ENCODE measurements at regions not wholly inside any gene's neighbourhood (a gene's known extent, or its start where the extent isn't known, plus 50 kb on each side); places are given as distances from the start of the nearest gene placed in this dataset.

DNA sequence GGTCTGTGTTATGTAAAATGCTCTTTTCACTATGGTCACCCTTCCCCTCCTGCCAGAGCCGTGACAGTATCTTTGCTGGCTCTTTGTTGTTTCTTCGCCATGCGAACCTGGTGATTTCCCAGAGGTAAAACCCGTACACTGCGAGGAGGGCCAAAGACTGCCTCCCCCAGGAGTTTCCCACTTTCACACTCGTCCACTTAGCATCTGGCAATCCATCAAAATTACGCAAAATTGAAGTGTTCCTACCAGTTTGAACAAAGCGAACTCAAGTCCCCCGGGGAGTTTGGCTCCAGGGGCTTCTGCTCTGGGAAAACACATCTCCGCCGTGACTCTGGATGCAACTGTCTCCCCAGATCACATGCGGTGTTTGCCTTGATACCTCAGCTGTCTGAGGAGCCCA, 239.9 kb downstream of the FAM43A start:
- H3K27ac ChIP-seq (ENCODE audit: insufficient read depth, low read length): no peak overlapping the region
- no peaks in the 10 kb centered on the region for H4K20me1 ChIP-seq (ENCODE audit: insufficient read depth, low read length)
- no peak overlapping the region for H3K4me3 ChIP-seq (ENCODE audit: insufficient read depth, low read depth, low read length)
- H4K5ac ChIP-seq (ENCODE audit: low read depth, low read length): no peak overlapping the region
- H3K4me2 ChIP-seq (ENCODE audit: low read depth, low read length): no peak overlapping the region
- in situ Hi-C loops (cut with MboI; ENCODE audit: low sequenced_read_pairs): no loop called here
- no TSS peak for BruUV-seq (replicated peaks)
- no peak overlapping the region for H2AK9ac ChIP-seq (replicated peaks; ENCODE audit: low read depth, low read length, poor library complexity)
- dilution Hi-C loops (cut with HindIII; ENCODE audit: low sequenced_read_pairs, unreplicated experiment): no loop called here
- H3K4ac ChIP-seq (ENCODE audit: low read depth, low read length): no peak overlapping the region
- H3K27me3 ChIP-seq (ENCODE audit: control insufficient read depth, insufficient read depth, low read length): no peaks in the 10 kb centered on the region
- no peak overlapping the region for H3K14ac ChIP-seq (replicated peaks; ENCODE audit: low read depth, low read length)
- 77% methylated on average over 8 of the region's 12 CpGs; no CpG with 5 or more reads in 1 of the 2 experiments for WGBS, 2 experiments (ENCODE audit: extremely low coverage in 2 of 2, insufficient read length in 1 of 2)
- H4K91ac ChIP-seq (ENCODE audit: insufficient read depth, low read depth, low read length): no peak overlapping the region
- no peak overlapping the region for H3K18ac ChIP-seq (ENCODE audit: low read depth, low read length)
- no peaks in the 10 kb centered on the region for H3K36me3 ChIP-seq (ENCODE audit: control insufficient read depth, insufficient read depth, low read length)
- H3K9ac ChIP-seq (ENCODE audit: low read depth, low read length): no peak overlapping the region
- intact Hi-C loops (cut with micrococcal nuclease): no loop called here
- TF ChIP-seq RAD21 (IDR thresholded peaks at IDR 0.05; ENCODE audit: low read length): no peak
- no peak for TF ChIP-seq BHLHE40 (IDR thresholded peaks at IDR 0.05; ENCODE audit: low read depth, low read length)
- no peak for TF ChIP-seq POLR2A (IDR thresholded peaks at IDR 0.05; ENCODE audit: low read depth, low read length)
- TF ChIP-seq MAZ (IDR thresholded peaks at IDR 0.05; ENCODE audit: borderline replicate concordance, low read depth, low read length): no peak
- TF ChIP-seq, protein P1, sequence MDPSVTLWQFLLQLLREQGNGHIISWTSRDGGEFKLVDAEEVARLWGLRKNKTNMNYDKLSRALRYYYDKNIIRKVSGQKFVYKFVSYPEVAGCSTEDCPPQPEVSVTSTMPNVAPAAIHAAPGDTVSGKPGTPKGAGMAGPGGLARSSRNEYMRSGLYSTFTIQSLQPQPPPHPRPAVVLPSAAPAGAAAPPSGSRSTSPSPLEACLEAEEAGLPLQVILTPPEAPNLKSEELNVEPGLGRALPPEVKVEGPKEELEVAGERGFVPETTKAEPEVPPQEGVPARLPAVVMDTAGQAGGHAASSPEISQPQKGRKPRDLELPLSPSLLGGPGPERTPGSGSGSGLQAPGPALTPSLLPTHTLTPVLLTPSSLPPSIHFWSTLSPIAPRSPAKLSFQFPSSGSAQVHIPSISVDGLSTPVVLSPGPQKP (IDR thresholded peaks at IDR 0.05; ENCODE audit: borderline replicate concordance, low read depth, low read length): no peak
- no peak for TF ChIP-seq CEBPB (IDR thresholded peaks at IDR 0.05; ENCODE audit: low read depth, low read length)
- TF ChIP-seq, protein P2, sequence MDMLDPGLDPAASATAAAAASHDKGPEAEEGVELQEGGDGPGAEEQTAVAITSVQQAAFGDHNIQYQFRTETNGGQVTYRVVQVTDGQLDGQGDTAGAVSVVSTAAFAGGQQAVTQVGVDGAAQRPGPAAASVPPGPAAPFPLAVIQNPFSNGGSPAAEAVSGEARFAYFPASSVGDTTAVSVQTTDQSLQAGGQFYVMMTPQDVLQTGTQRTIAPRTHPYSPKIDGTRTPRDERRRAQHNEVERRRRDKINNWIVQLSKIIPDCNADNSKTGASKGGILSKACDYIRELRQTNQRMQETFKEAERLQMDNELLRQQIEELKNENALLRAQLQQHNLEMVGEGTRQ (IDR thresholded peaks at IDR 0.05; ENCODE audit: low read depth, low read length): no peak
- TF ChIP-seq RFX5 (IDR thresholded peaks at IDR 0.05; ENCODE audit: low read depth, low read length): no peak
- TF ChIP-seq NFE2L2 (IDR thresholded peaks at IDR 0.05; ENCODE audit: low read depth, low read length): no peak
- TF ChIP-seq MXI1 (IDR thresholded peaks at IDR 0.05; ENCODE audit: borderline replicate concordance, low read depth, low read length): no peak
- TF ChIP-seq FOS (IDR thresholded peaks at IDR 0.05; ENCODE audit: low read depth, low read length): no peak
- TF ChIP-seq MAFK (IDR thresholded peaks at IDR 0.05; ENCODE audit: low read depth, low read length): no peak
- no peak for TF ChIP-seq CHD1 (IDR thresholded peaks at IDR 0.05; ENCODE audit: low read depth, low read length)
- no peak for TF ChIP-seq SMC3 (IDR thresholded peaks at IDR 0.05; ENCODE audit: low read depth, low read length)
- TF ChIP-seq, protein P3, sequence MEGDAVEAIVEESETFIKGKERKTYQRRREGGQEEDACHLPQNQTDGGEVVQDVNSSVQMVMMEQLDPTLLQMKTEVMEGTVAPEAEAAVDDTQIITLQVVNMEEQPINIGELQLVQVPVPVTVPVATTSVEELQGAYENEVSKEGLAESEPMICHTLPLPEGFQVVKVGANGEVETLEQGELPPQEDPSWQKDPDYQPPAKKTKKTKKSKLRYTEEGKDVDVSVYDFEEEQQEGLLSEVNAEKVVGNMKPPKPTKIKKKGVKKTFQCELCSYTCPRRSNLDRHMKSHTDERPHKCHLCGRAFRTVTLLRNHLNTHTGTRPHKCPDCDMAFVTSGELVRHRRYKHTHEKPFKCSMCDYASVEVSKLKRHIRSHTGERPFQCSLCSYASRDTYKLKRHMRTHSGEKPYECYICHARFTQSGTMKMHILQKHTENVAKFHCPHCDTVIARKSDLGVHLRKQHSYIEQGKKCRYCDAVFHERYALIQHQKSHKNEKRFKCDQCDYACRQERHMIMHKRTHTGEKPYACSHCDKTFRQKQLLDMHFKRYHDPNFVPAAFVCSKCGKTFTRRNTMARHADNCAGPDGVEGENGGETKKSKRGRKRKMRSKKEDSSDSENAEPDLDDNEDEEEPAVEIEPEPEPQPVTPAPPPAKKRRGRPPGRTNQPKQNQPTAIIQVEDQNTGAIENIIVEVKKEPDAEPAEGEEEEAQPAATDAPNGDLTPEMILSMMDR (conservative IDR thresholded peaks at IDR 0.05; ENCODE audit: low read depth, low read length): no peak
- no peak for TF ChIP-seq RCOR1 (IDR thresholded peaks at IDR 0.05; ENCODE audit: insufficient replicate concordance, low read length)
- no peak overlapping the region for H3K56ac ChIP-seq (ENCODE audit: extremely low read depth, insufficient read depth, low read length)
- H2BK120ac ChIP-seq (ENCODE audit: low read depth, low read length): no peak overlapping the region
- peaks cover 11% of the 10 kb centered on the region for H3K4me1 ChIP-seq (ENCODE audit: control insufficient read depth, insufficient read depth, low read length)
- H2AK5ac ChIP-seq (ENCODE audit: low read depth, low read length): no peak overlapping the region
- DNase-seq (no peak), ATAC-seq (ENCODE audit: low read depth) (no peak)
- no peak overlapping the region for H2AFZ ChIP-seq (replicated peaks; ENCODE audit: low read length, poor library complexity)
- H3K9me1 ChIP-seq (ENCODE audit: insufficient read depth, low read length): peaks cover 10% of the 10 kb centered on the region; the same call in 1 of the 2 replicates
- H3K23ac ChIP-seq (ENCODE audit: low read depth, low read length): no peak overlapping the region
- H2BK15ac ChIP-seq (ENCODE audit: low read depth, low read length): no peak overlapping the region
- H4K8ac ChIP-seq (ENCODE audit: low read depth in 2 of 2, low read length in 2 of 2): no peak overlapping the region
- no peak overlapping the region for H2BK20ac ChIP-seq (ENCODE audit: low read depth, low read length)
- POLR2A ChIA-PET (ENCODE audit: unreplicated experiment): no interaction called here
- CTCF ChIA-PET: no interaction called here
- no peaks in the 10 kb centered on the region for H3K9me3 ChIP-seq (ENCODE audit: control insufficient read depth, insufficient read depth, low read length)
- H3K79me1 ChIP-seq (ENCODE audit: low read depth in 1 of 2, low read length in 2 of 2): no peaks in the 10 kb centered on the region
- no peak overlapping the region for H2BK5ac ChIP-seq (ENCODE audit: low read depth, low read length, poor library complexity, severe bottlenecking)

Data from IMR-90 (cell line).